ENCODE measurements at regions not wholly inside any gene's neighbourhood (a gene's known extent, or its start where the extent isn't known, plus 50 kb on each side); places are given as distances from the start of the nearest gene placed in this dataset.

- no peaks in the 10 kb centered on the region for H3K4me1 ChIP-seq
- CTCF ChIA-PET: no interaction called here
- no peak for ATAC-seq
- TF ChIP-seq E2F6 (IDR thresholded peaks at IDR 0.05; ENCODE audit: borderline replicate concordance, low read depth): no peak
- TF ChIP-seq CBX2 (IDR thresholded peaks at IDR 0.05; ENCODE audit: borderline replicate concordance, low read depth): no peak
- TF ChIP-seq CTCF (IDR thresholded peaks at IDR 0.05): no peak
- TF ChIP-seq, protein P1, sequence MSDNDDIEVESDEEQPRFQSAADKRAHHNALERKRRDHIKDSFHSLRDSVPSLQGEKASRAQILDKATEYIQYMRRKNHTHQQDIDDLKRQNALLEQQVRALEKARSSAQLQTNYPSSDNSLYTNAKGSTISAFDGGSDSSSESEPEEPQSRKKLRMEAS (IDR thresholded peaks at IDR 0.05): no peak
- H3K9me3 ChIP-seq: no peaks in the 10 kb centered on the region
- no peak overlapping the region for H3K27ac ChIP-seq
- H3K4me2 ChIP-seq: no peak overlapping the region
- H3K4me3 ChIP-seq: no peak overlapping the region
- 89% methylated on average over 9 of the region's 10 CpGs for WGBS (ENCODE audit: missing lambda C conversion rate)
- POLR2A ChIA-PET: no interaction called here
- no peak for FAIRE-seq
- no peak for DNase-seq (ENCODE audit: low read depth in 1 of 2, low spot score in 1 of 2)
Observed at GRCh38 chrX:13266641-13267345, 53.1 kb downstream of the ATXN3L start.

DNA sequence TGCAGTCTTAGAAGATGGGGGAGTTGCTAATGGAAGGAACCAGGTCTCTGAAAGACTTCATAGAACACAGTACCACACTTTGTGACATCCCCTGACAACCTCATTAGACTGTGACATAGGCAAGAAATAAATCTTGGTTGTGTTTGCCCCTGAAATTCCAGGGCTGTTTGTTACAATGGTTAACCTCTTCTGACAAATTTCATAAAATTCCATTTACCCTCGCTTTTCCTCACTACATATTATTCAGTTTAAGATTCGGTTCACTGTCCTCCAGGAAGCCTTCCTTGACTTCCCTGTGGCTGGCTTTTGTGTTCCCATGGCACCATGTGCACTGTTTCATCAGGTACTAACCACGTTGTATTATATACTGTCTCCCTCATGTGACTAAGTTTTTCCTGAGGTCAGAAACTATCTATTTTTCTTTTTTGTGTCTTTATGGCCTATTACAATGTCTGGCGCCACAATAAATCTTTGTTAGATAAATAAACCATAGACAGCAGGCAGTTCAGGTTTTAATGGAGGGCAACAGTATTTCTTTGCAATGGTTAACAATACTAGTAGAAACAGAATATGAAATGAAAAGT lies 54.2 kb downstream of the ATXN3L start:
- H3K4me3 ChIP-seq: no peak overlapping the region
- ATAC-seq: no peak
- TF ChIP-seq EP300 (IDR thresholded peaks at IDR 0.05): no peak
- no peak for TF ChIP-seq ZSCAN20 (CRISPR knock-in tag; IDR thresholded peaks at IDR 0.05)
- TF ChIP-seq BHLHE40 (IDR thresholded peaks at IDR 0.05; ENCODE audit: low read depth, low read length): no peak
- no peak for TF ChIP-seq RARB (CRISPR knock-in tag; IDR thresholded peaks at IDR 0.05)
- no peak for TF ChIP-seq FOXS1 (CRISPR knock-in tag; IDR thresholded peaks at IDR 0.05)
- no peak for TF ChIP-seq FOSB (CRISPR knock-in tag; IDR thresholded peaks at IDR 0.05)
- TF ChIP-seq NPAS2 (CRISPR knock-in tag; IDR thresholded peaks at IDR 0.05; ENCODE audit: borderline replicate concordance): no peak
- no peak for TF ChIP-seq CBX2 (IDR thresholded peaks at IDR 0.05; ENCODE audit: borderline replicate concordance, low read depth)
- no peak for TF ChIP-seq CBX8 (IDR thresholded peaks at IDR 0.05)
- TF ChIP-seq MAFK (IDR thresholded peaks at IDR 0.05; ENCODE audit: partially characterized antibody): no peak
- no peak for TF ChIP-seq RAD21 (conservative IDR thresholded peaks at IDR 0.05 in 1 of 2, IDR thresholded peaks at IDR 0.05 in 1 of 2)
- no peak for TF ChIP-seq KDM5A (IDR thresholded peaks at IDR 0.05)
- no peak for TF ChIP-seq POLR2AphosphoS2 (conservative IDR thresholded peaks at IDR 0.05; ENCODE audit: low read length)
- 75% methylated on average over 4 of the region's 4 CpGs for WGBS (ENCODE audit: missing lambda C conversion rate)
- no peaks in the 10 kb centered on the region for H3K4me1 ChIP-seq
- H3K4me2 ChIP-seq: no peak overlapping the region
- 0 out of 6 replicates have a peak overlapping the region, but pooled peaks of 1 of the 2 experiments have one; percentile 30 for H3K27ac ChIP-seq
- no peak for DNase-seq (ENCODE audit: low read depth in 1 of 2, low spot score in 1 of 2)
- no peaks in the 10 kb centered on the region for H3K9me3 ChIP-seq
- FAIRE-seq: no peak
- POLR2A ChIA-PET: no interaction called here
- CTCF ChIA-PET: interaction anchor here (0.6 to 1.2 kb wide), 2 partner anchors 132 to 319 kb away, joined by 3 read pairs; no protein-coding TSS in a partner anchor

- ATAC-seq: no peak
- DNase-seq (ENCODE audit: low read depth in 1 of 2, low spot score in 1 of 2): no peak
- Histone ChIP-seq H3K4me2 (no peak overlapping the region), H3K4me3 (no peak overlapping the region), H3K4me1 (no peaks in the 10 kb centered on the region), H3K9me3 (no peaks in the 10 kb centered on the region), H3K27ac (0 out of 6 replicates have a peak overlapping the region, but pooled peaks of 1 of the 2 experiments have one; percentile 30)
- no peak for TF ChIP-seq POLR2A (IDR thresholded peaks at IDR 0.05; ENCODE audit: low read length)
- no peak for TF ChIP-seq HOXB5 (CRISPR knock-in tag; IDR thresholded peaks at IDR 0.05)
- TF ChIP-seq MAZ (IDR thresholded peaks at IDR 0.05; ENCODE audit: borderline replicate concordance, low read depth, low read length): no peak
- TF ChIP-seq PHF8 (IDR thresholded peaks at IDR 0.05; ENCODE audit: borderline replicate concordance, low read depth): no peak
- TF ChIP-seq HES2 (IDR thresholded peaks at IDR 0.05): no peak
- no peak for TF ChIP-seq KDM1A (IDR thresholded peaks at IDR 0.05; ENCODE audit: low read depth)
- no peak for TF ChIP-seq SREBF2 (IDR thresholded peaks at IDR 0.05)
- no peak for TF ChIP-seq RCOR1 (IDR thresholded peaks at IDR 0.05; ENCODE audit: low read depth, low read length)
- TF ChIP-seq SMC3 (IDR thresholded peaks at IDR 0.05): no peak
- TF ChIP-seq MYC (IDR thresholded peaks at IDR 0.05; ENCODE audit: borderline replicate concordance, low read length): no peak
- CTCF ChIA-PET: interaction anchor here (0.6 to 1.2 kb wide), 2 partner anchors 132 to 318 kb away, joined by 3 read pairs; no protein-coding TSS in a partner anchor
- POLR2A ChIA-PET: no interaction called here
- peak; percentile 95 for FAIRE-seq
- WGBS (ENCODE audit: missing lambda C conversion rate): 89% methylated on average over 1 of the region's 1 CpG
Observed at GRCh38 chrX:13265111-13265510, 54.7 kb downstream of the ATXN3L start.
